B cell (primary cell): ENCODE measurements at regions not wholly inside any gene's neighbourhood (a gene's known extent, or its start where the extent isn't known, plus 50 kb on each side); places are given as distances from the start of the nearest gene placed in this dataset.

Experiments
- EZH2 ChIP-seq: IDR thresholded peaks from 2 replicates; pipeline ENCODE4 v1.6.1; 2012; ENCODE audit warnings: borderline replicate concordance, low read depth, mild to moderate bottlenecking, moderate library complexity, low read length; ENCODE audit not compliant: insufficient read depth, poor library complexity, severe bottlenecking
- TF ChIP-seq, protein P1 (sequence below): fragments of 200-600 bp; IDR thresholded peaks from one replicate; pipeline ENCODE4 v1.8.0; 2022; ENCODE audit warnings: antibody characterized with exemption, mild to moderate bottlenecking

- TF ChIP-seq, protein P1, sequence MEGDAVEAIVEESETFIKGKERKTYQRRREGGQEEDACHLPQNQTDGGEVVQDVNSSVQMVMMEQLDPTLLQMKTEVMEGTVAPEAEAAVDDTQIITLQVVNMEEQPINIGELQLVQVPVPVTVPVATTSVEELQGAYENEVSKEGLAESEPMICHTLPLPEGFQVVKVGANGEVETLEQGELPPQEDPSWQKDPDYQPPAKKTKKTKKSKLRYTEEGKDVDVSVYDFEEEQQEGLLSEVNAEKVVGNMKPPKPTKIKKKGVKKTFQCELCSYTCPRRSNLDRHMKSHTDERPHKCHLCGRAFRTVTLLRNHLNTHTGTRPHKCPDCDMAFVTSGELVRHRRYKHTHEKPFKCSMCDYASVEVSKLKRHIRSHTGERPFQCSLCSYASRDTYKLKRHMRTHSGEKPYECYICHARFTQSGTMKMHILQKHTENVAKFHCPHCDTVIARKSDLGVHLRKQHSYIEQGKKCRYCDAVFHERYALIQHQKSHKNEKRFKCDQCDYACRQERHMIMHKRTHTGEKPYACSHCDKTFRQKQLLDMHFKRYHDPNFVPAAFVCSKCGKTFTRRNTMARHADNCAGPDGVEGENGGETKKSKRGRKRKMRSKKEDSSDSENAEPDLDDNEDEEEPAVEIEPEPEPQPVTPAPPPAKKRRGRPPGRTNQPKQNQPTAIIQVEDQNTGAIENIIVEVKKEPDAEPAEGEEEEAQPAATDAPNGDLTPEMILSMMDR: no peak
- no peak for TF ChIP-seq EZH2
Observed at GRCh38 chr19:31002518-31003244, 346.6 kb downstream of the TSHZ3 start.
